ENCODE measurements at regions not wholly inside any gene's neighbourhood (a gene's known extent, or its start where the extent isn't known, plus 50 kb on each side); places are given as distances from the start of the nearest gene placed in this dataset.

GRCh38 chr20:40232756-40233155, 456.3 kb downstream of the MAFB start:
- TF ChIP-seq ETV6 (CRISPR knock-in tag; IDR thresholded peaks at IDR 0.05) (no peak), KAT7 (CRISPR knock-in tag; IDR thresholded peaks at IDR 0.05; ENCODE audit: borderline replicate concordance) (no peak), ZNF281 (CRISPR knock-in tag; IDR thresholded peaks at IDR 0.05) (no peak), CREM (CRISPR knock-in tag; IDR thresholded peaks at IDR 0.05) (no peak), AFF4 (CRISPR knock-in tag; IDR thresholded peaks at IDR 0.05; ENCODE audit: borderline replicate concordance) (no peak), CBFB (CRISPR knock-in tag; IDR thresholded peaks at IDR 0.05; ENCODE audit: low read depth) (no peak), NFYB (CRISPR knock-in tag; conservative IDR thresholded peaks at IDR 0.05; ENCODE audit: low read depth) (no peak), ZNF512 (CRISPR knock-in tag; IDR thresholded peaks at IDR 0.05; ENCODE audit: borderline replicate concordance) (no peak)
- TF ChIP-seq, protein P1, sequence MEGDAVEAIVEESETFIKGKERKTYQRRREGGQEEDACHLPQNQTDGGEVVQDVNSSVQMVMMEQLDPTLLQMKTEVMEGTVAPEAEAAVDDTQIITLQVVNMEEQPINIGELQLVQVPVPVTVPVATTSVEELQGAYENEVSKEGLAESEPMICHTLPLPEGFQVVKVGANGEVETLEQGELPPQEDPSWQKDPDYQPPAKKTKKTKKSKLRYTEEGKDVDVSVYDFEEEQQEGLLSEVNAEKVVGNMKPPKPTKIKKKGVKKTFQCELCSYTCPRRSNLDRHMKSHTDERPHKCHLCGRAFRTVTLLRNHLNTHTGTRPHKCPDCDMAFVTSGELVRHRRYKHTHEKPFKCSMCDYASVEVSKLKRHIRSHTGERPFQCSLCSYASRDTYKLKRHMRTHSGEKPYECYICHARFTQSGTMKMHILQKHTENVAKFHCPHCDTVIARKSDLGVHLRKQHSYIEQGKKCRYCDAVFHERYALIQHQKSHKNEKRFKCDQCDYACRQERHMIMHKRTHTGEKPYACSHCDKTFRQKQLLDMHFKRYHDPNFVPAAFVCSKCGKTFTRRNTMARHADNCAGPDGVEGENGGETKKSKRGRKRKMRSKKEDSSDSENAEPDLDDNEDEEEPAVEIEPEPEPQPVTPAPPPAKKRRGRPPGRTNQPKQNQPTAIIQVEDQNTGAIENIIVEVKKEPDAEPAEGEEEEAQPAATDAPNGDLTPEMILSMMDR (IDR thresholded peaks at IDR 0.05) = no peak

Measured in WTC11 (cell line).